HT1080 (cell line): ENCODE measurements at regions not wholly inside any gene's neighbourhood (a gene's known extent, or its start where the extent isn't known, plus 50 kb on each side); places are given as distances from the start of the nearest gene placed in this dataset.
A peak's percentile ranks its signal among the peaks of the same experiment; 100 is the strongest.
"Not testable (repeated sequence)": the region's sequence is repeated elsewhere in the genome, so short reads cannot be mapped to it uniquely, and the experiment has no call there.

Experiments
- DNase-seq: peaks from one replicate; pipeline ENCODE4 v3.0.0-alpha.2; 2015; ENCODE audit warnings: low read depth

DNA sequence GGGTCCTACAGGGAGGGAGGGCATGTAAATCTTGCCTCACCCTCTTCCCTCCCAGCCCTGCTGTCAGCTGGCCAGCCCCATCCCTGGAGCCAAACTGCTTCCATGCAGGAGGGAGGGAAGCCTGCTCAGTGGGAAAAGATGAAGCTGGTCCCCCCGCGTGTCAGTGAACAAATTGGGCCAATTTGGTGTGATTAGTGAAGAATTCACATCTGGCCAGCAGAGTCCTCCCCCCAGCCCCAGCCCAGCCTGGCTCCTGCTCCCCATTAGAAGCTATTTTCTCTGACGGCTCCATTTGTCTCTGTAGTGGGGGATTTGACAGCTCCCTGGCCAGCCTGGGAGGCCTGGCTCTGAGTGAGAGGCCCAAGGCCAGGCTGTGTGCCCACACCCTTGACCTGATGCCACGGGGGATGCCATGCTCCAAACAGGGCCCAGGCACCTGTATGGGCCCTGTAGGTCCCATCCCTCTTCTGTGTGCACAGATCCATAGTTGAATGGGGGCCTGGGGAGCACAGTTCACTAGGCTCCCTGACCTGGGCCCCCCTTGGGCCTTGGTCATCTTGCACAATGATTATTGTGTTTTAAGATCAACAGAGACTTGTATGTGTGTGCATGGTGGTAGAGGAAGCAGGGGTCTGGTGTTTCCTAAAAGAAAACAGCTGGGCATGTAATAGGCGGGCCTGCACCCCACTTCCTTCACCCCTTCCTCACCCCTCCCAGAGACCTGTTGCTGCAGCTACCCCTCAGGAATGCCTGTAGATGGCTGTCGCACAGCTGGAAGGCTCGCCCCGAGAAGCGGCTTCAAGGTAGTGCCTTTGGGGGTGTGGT lies 50.7 kb upstream of the TAC4 start:
- no peak for DNase-seq

DNA sequence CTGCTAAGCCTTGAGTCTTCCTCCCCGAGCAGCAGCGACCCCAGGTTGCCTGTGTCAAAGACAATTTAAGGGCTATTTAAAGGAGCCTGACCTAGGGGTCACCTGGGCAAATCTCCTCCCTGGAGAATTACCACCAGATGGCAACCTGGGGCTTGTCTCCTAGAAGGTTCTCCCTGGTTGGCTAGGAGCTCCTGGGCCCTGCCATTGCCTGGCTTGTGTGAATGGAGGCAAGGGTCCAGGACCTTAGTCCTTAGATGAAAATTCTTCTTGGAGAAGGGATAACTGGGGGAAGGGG lies 51.3 kb upstream of the TAC4 start:
- DNase-seq, result no peak

DNA sequence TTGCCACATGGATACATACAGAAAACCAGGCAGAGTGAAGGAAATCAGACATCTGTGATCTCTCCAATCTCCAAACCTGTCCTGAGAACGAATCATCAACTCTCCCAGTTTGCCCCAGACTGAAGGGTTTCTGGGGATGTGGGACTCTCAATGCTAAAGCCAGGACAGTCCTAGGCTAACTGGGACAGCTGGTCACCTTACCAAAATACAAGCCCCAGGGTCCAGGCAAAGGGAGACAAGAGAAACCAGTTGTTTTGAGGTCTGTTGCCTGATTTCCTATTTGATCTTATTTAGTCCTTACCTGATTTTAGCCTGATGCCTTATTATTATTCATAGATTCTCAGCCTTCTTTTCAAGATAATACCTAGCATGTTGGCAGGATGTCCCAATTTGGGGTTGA lies 51.7 kb upstream of the TAC4 start:
- no peak for DNase-seq

DNA sequence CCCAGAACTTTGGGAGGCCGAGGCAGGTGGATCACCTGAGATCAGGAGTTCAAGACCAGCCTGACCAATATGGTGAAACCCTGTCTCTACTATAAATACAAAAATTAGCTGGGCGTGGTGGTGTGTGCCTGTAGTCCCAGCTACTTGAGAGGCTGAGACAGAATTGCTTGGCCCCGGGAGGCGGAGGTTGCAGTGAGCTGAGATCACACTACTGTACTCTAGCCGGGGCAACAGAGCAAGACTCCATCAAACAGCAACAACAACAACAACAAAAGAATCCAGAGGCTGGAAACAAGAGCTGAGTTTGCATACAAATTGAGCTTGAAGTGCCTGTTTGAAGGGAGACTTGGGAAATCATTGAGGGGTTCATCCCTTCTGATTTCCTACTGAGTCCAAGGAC lies 52.9 kb upstream of the TAC4 start:
- not testable (repeated sequence) for DNase-seq

DNA sequence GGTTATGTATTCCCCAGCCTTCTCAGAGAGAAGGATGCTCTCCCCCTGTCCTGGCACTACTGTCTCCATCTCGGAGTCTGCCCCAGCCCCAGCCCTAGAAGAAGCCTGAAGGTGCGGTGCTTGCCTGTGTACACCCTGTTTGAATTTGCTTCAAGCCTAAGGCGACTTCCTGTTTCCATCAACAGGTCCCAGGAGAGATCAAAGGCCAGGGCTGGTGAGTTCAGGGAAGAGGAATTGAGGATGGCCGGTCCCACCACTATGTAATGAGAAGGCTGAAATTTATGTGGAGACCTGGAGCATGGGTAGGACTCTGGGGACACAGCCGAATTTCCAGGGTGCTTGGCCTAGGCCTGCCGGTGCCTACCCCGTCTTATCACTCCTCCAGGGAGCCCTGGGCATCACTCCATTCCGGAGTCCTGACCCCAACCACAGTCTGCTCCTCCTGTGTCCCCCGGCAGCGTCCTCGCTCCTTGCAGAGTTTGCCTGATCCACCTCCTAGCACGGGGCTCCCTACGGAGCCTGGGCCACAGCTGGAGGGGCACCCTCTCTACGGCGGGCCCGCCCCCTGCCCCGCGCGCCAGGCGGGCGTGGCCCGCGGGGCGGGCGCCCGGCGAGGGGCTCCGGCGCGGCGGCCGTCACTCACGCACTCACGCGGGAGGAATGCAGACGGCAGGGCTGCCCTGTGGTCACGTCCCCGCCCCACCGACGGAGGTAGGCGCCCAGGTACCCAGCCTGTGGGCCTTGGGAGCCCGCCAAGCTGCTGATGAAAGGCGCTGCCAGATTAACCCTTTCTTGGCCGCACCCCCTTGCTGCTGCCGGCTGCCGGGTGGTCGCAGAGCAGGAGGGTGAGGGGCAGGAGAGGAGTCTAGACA lies 53.8 kb upstream of the TAC4 start:
- no peak for DNase-seq

DNA sequence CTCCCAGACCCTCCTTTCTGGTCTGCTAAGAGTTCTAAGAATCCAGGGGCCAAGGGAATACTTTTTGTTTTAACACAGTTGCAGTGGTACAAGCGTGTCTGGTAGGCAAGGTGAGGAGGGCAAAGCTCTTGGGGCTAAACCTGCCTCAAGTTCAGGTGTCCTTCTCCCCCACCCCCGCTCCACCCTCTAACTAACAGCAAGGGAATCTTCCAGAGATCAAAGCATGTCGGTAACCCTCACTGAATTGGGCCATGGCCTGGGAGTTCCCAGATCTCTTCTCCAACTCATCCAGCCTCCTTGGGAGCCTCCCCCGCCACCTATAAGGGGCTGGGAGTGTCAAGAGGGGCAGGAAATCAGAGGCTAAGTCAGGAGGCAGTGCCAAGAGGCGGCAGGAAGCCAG lies 55.7 kb upstream of the TAC4 start:
- DNase-seq, result no peak

DNA sequence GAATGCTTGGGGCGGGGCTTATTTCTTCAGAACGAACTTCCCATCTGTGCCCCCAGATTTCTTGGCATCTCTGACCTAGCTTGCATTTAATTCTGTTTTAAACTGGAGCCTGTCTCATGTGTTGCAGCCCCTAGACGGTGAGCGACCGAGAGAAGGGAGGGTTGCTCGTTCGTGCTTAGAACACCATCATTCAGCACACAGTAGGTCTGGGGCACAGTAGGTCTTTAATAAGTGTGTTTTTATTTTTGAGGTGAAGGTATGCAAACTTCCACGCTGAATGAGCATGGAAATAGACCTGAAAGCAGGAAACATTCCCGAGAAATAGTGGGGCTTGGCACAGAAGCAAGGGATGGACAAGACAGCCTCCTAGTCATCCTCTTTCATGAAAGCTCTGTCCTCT lies 57.0 kb upstream of the TAC4 start:
- DNase-seq, result no peak

DNA sequence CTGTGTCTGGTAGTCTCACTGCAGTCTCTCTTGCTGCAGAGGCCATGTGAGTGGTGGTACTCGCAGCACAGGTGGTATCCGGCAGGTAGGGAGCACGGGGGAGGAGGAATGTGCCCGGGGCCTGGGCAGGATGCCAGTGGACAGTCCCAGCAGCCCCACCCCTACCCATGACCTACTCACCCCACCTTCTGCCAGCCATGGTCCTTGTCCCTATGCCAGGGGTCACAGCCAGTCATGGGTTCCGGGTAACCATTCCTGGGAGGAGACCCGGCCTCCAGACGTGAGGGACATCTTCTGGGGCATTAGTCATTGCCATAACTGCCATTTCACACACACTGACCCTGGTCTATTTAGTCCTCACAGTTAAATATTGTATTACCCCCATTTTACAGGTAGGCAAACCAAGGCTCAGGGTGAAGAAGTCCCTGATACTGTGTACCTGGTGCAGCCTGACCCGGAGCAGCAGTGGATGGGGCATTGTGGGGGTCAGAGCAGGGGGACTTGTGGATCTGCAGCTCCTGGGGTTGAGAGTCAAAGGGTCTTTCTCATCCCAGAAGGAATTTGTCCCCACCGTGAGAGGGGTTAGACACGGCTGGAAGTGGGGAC lies 58.8 kb upstream of the TAC4 start:
- DNase-seq, result no peak

DNA sequence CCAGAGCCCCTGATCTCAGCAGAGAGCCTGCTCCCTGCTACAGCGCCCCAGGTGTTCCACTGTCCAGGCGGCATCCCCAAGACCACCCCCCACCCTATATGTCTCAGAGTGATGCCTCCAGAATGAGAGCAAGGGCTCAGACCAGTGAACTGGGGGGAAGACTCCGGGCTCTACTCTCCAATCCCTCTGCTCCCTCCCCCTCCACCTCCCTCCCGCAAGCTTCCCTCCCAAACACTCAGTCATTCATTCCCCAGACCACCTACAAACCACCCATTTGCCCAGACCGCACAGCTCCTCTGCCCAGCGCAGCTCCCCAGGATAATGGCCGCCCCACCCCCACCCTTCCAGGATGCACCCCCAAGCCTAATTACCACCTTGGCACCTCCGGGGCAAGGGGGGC lies 59.4 kb upstream of the TAC4 start:
- DNase-seq, result no peak

DNA sequence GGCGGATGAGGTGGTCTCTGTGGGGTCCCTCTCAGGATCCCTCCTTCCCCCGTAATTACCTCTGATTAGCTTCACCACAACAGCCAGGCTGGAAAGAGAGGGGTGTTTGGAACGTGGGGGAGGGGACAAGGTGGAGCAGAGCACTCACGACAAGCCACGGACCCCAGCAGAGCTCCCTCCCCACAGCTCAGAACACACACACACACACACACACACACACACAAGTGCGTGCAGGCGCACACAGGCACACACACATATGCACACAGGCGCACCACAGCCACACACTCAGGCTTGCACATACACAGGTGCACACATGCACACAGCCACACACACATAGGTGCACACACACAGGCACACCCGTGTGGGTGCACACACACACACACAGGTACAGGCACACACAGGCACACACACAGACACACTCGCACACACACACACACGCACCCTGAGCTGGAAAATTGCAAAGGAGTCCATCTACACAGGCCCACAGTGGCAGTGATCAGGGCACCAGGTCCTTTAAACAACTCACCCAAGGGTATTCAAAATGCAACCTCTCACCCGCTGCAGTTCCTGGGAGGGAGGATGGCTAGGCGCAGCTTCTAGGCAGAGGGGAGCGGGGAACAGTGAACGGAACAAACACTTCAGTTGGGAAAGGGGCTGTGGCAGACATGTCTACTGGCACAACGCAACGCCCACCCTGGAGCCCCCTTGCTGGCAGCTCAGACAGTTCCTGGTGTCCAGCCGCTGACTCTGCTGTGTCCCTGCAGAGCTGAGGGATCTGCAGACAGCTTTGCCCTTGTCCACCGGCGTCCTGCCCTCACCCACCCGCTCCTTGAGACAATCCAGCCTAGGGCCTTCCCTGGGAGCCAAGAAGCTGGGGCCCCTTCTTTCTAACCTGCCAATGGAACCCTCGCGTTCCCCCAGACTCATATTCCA lies 59.9 kb upstream of the DLX4 start:
- DNase-seq, result no peak

DNA sequence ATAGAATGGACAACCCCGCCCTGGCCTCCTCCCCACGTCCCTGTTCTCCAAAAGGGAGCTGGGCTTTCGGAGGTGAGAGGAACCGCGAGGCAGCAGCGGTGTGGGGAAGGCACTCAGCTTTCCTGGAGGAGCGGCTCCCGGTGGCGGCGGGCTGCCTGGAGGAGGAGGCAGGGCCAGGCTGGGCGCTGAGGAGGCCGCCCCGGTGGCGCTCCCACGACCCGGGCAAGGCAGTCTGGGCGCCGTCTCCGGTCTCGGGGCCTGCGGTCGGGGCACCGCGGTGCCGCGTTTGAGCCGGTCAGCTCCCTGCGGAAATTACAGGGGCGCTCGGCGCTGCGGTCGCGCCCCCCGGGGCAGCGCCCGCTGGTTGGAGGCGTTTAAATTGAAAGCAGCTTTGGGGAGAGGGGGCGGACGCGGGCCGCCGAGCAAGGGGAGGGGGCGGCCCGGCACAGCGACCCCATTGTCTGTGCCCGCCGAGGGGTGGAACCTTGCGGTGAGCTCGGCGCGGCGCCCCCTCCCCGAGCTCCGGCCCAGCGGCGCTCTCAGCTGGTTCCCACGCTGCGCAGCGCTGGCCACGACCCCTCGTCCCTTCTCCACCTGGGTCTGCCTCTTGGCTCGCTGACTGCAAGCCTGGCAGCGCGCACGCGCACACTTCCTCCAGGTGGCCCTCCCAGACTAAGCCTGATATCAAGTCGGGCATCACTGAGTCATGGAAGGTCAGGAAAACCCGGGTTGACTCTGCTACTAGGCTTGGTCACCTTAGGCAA lies 58.7 kb upstream of the DLX4 start:
- peak; percentile 40 for DNase-seq

DNA sequence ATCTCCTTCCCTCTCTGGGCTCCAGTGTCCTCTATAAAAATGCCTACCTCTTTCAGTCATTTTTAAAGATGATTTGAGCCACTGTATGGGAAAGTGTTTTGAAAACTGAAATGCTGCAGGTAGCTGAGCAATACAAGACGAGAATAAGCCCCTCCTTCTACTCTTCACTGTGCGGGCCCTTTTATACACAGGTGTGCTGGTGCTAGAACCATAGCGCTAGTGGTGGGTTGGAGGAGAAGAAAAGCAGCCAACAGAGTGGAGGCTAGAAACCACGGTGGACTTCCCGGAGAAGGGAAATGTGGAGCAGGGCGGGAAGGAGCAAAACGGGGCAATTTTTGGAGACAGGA lies 58.2 kb upstream of the DLX4 start:
- no peak for DNase-seq

DNA sequence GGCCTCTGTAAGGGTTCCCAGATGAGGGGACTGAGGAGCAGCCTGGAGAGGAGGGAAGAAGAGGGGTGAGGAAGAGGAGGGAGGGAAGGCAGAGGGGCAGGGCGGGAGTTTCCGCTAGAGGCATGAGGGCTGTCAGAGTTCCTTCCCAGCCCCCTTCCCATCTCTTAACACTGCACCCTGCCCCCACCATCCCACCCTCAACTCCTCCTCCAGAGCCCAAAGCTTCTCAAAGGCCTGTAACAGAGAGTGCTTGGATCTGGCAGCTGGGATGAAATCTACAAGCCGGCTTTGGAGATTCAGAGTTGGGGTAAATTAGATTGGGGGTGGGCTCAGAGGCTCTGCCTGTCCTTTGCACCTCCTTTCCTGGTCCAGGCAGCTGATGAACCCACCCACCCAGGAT lies 57.3 kb upstream of the DLX4 start:
- no peak for DNase-seq

DNA sequence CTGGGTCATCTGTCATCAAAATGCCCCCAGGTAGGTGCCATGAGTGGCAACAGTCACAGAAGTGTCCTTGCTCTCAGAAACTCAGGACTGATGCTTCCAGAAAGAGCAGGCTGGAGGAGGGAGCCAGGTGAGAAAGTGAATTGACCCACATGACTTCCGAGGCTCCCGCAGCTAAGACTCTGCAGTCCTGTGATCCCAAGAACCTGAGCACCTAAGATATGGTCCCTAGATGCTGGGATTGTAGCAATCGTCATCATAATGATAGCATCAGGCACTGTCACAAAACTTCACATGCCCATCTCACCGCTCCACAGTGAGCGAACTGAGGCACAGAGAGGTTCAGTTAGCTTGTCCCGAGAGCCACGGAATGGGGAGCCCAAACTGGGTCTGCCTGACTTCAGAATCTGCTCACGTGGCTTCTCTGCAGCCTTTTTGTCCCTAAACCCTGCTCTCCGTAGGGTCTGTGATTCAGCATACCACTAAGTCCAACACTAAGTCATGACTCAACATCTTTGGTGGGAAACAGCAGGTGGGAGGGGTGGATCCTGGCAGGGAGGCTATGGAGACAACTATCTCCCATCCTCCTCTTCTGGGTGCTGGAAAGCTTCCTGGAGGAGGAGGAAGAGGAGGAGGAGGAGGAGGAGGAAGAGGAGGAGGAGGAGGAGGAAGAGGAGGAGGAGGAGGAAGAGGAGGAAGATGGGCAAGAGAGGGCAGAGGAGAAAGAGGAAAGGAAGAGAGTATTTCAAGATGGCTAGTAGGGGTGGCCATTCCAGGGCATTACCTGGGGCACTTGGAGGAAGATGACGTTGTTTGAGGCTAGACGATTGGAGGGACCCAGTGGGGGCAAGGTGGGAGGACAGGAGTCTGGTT lies 55.5 kb upstream of the DLX4 start:
- peak; percentile 83 for DNase-seq

DNA sequence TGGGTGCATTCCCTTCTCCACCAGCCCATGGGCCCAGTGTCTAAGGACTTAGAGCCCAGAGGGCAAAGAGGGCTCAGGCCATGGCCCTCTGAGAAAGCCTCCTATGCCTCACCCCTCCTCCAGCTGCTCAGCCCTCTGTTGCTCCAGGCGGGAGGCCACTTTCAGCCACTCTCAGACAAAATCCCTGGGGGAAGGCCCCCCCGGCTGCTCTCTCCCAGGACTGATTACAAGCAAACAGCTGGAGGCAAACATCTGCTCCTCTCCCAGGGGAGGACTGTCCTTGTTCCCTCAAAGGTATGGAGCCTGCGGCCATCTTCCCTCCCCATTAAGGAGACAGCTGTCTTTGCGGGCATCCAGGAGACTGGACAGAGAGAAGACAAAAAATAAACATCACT lies 54.9 kb upstream of the DLX4 start:
- no peak for DNase-seq

DNA sequence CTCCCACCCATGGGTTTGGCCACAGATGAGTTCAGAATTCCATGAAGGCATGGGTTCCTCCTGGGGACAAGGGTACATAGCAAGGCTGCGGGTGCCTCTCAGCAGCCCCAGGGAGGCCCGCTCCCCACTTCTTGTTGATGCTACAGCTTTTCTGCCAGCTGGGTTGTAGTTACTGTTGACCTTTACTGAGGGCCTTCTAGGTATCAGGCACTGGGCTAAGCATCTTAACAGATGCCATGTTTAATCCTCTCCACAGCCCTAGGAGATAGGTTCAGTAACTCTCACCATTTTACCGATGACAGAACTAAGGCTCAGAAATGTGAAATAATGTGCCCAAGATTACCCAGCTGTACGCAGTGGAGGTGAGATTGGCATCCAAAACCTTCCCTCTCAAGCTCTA lies 54.3 kb upstream of the DLX4 start:
- DNase-seq, result no peak

DNA sequence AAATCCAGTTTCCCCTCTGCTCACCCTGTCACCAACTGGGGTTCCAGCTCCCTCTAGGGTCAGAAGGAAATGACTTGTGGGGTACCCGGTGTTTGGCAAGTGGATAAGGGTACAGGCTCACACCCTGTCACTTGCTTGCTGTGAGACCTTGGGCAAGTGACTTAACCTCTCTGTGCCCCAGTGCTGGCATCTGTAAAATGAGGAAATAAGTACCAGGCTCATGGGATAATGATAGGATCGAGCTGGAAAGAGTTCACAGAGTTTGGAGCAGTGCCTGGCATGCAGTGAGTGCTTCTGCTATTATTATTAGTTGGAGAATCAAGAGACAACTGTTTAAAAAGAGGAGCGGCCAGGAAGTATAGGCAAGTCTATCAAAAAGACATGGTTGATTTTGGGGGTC lies 53.7 kb upstream of the DLX4 start:
- DNase-seq, result no peak

DNA sequence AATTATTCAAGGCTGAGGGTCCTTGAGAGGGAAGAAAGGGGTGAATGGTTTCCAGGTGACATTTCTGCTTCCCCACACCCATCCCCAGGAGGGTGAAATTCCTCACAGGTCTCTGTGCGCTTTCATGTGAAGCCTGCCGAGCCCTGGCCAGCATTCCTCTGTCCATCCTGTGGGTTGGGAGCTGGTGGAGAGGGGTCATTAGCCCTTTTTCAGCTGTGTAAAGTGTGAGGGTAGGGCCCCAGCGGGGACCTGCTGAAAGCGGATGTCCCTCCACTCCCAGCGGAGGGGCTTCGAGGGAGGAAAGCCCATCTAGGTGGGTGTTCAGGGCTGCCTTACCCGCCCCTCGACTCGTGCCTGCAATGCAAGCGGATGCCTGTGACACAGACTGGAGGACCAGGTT lies 53.3 kb upstream of the DLX4 start:
- DNase-seq, result no peak

DNA sequence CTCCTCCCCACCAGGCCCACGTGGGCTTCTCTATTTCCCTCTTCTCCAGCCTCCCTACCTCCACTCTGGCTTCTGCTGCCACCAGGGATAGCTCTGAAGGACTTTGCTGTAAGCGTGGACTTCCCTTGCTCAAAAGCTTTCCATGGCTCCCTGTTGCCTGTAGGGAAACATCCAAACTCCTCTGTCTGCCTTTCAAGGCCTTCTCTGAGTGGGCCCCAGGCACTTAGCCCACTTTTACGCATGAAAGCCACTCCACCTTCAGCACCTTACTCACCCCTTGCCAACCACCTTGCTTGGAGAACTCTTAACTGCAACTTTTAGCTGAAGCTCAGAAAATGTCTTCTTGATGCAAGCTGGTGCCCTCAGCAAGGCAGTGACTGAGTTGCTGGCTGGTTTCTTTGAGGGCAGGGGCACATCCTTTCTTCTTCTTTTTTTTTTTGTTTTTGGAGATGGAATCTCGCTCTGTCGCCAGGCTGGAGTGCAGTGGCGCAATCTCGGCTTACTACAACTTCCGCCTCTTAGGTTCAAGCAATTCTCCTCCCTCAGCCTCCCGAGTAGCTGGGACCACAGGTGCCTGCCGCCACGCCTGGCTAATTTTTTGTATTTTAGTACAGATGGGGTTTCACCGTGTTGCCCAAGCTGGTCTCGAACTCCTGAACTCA lies 52.0 kb upstream of the DLX4 start:
- no peak for DNase-seq
